ENCODE measurements at regions not wholly inside any gene's neighbourhood (a gene's known extent, or its start where the extent isn't known, plus 50 kb on each side); places are given as distances from the start of the nearest gene placed in this dataset.

- no peaks in the 10 kb centered on the region for H3K27me3 ChIP-seq
- TF ChIP-seq CTCF (IDR thresholded peaks at IDR 0.05) (no peak), POLR2A (IDR thresholded peaks at IDR 0.05) (no peak)
- no peaks in the 10 kb centered on the region for H3K4me1 ChIP-seq
- H3K36me3 ChIP-seq: no peaks in the 10 kb centered on the region
- DNase-seq: no peak
- intact Hi-C loops (cut with DNase I): no loop called here
- H3K9me3 ChIP-seq: no peaks in the 10 kb centered on the region
- H3K4me3 ChIP-seq: no peak overlapping the region
- no peak overlapping the region for H3K27ac ChIP-seq
- WGBS, 2 donors: 79 to 82% methylated on average over 5 of the region's 5 CpGs
These were observed 273.9 kb downstream of the ELAVL2 start for GRCh38 chr9:23551929-23552707.

DNA sequence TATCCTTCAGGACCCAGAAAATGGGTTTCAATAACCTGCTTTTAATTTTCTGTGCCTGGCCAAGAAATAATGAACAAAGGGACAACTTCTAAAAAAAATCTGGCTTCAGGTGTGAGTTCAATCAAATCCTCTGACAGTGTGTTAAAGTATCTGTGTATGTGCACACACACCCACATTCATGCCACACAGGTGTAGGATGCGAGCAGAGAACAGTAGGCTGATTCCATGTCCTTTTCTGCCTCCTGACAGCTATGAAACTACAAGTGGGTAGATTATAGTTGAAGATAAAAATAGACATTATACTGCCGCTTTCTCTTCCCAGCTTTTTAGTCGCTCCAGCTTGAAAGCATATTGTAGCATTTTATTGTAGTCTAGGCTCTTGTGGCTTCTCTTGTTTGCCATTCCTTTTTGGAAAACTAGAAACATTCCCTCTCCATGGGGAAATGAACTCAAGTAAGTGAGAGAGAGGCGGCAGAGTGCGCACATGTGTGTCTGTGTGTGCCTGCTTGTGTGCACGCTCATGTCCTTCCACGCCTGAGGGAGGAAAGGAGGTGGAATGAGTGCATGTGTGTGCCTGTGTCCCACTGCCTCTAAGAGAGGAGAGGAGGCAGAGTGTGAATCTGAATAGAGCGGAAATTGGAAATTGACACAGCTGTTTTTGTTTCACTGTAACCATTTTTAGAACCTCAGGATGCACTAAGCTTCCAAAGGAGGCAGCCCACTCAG, 273.0 kb downstream of the ELAVL2 start:
- DNase-seq: no peak
- TF ChIP-seq POLR2A (IDR thresholded peaks at IDR 0.05): no peak
- TF ChIP-seq CTCF (IDR thresholded peaks at IDR 0.05): no peak
- Histone ChIP-seq H3K4me3 (no peak overlapping the region), H3K27ac (no peak overlapping the region), H3K4me1 (no peaks in the 10 kb centered on the region), H3K36me3 (no peaks in the 10 kb centered on the region), H3K9me3 (no peaks in the 10 kb centered on the region), H3K27me3 (no peaks in the 10 kb centered on the region)
- intact Hi-C loops (cut with DNase I): no loop called here
- 87 to 88% methylated on average over 6 to 8 of the region's 8 CpGs for whole genome bisulfite sequencing, 2 donors

DNA sequence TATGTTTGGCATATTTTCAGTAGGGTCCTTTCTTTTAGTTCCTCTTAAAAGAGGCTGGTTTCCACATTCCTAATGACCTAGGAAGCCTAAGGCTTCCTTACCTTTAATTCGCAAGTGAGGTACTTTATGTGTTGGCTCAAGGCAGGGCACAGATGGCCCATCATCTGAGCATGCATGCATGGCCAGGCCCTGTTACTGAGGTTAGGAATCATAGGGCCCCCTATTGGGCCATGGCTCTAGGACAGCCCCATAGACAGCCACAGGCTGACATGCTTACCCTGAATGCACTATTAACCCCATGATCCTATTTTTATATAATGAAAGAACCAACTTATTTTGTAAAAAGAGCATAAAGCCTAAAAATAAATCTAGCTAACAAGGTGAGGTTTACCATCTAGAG, 271.4 kb downstream of the ELAVL2 start:
- 93 to 100% methylated on average over 1 of the region's 1 CpG for WGBS, 2 donors
- Histone ChIP-seq H3K36me3 (no peaks in the 10 kb centered on the region), H3K27me3 (no peaks in the 10 kb centered on the region), H3K4me1 (no peaks in the 10 kb centered on the region), H3K4me3 (no peak overlapping the region), H3K27ac (no peak overlapping the region), H3K9me3 (no peaks in the 10 kb centered on the region)
- no peak for DNase-seq
- intact Hi-C loops (cut with DNase I): no loop called here
- TF ChIP-seq POLR2A (IDR thresholded peaks at IDR 0.05): no peak

DNA sequence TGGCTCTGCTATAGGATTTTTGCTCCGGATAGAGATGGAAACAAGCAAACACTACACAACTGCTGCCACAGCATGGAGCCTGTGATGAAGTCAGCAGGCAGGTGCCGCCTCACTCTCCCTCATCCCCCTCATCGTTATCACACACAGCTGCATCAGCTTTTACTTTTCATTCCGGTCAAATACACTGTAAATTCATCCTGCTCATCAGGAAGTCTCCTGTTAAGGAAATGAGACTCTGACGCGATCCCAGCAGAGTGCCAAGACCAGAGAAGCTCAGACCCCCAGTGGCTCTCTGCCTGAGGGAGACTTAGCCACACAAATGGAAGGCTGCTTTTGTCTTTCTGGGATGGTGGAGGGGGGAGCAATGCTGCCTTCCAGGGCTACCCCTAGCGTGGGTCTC, 270.2 kb downstream of the ELAVL2 start:
- no peak for TF ChIP-seq CTCF (IDR thresholded peaks at IDR 0.05)
- no peak for TF ChIP-seq POLR2A (IDR thresholded peaks at IDR 0.05)
- no peak overlapping the region for H3K4me3 ChIP-seq
- no peaks in the 10 kb centered on the region for H3K27me3 ChIP-seq
- DNase-seq: no peak
- no peaks in the 10 kb centered on the region for H3K9me3 ChIP-seq
- H3K27ac ChIP-seq: no peak overlapping the region
- WGBS, 2 donors: 54 to 55% methylated on average over 4 to 6 of the region's 7 CpGs
- H3K4me1 ChIP-seq: no peaks in the 10 kb centered on the region
- intact Hi-C loops (cut with DNase I): no loop called here
- no peaks in the 10 kb centered on the region for H3K36me3 ChIP-seq

GRCh38 chr9:23556459-23556858, 269.6 kb downstream of the ELAVL2 start:
- H3K4me1 ChIP-seq: no peaks in the 10 kb centered on the region
- H3K4me3 ChIP-seq: no peak overlapping the region
- H3K27ac ChIP-seq: no peak overlapping the region
- TF ChIP-seq CTCF (IDR thresholded peaks at IDR 0.05): no peak
- TF ChIP-seq POLR2A (IDR thresholded peaks at IDR 0.05): no peak
- H3K36me3 ChIP-seq: no peaks in the 10 kb centered on the region
- no peaks in the 10 kb centered on the region for H3K27me3 ChIP-seq
- H3K9me3 ChIP-seq: no peaks in the 10 kb centered on the region
- no peak for DNase-seq
- 25 to 30% methylated on average over 1 of the region's 1 CpG for WGBS, 2 donors
- intact Hi-C loops (cut with DNase I): no loop called here
